HG02840 (cell line): ENCODE measurements at regions not wholly inside any gene's neighbourhood (a gene's known extent, or its start where the extent isn't known, plus 50 kb on each side); places are given as distances from the start of the nearest gene placed in this dataset.
"Not testable (repeated sequence)": the region's sequence is repeated elsewhere in the genome, so short reads cannot be mapped to it uniquely, and the experiment has no call there.

Experiments used
- ATAC-seq: cut with Tn5 transposase; IDR thresholded peaks from one replicate; pipeline ENCODE4 v1.9.1; 2021; ENCODE audit warnings: mild to moderate bottlenecking, moderate library complexity, moderate number of reproducible peaks; ENCODE audit not compliant: unreplicated experiment, low FRiP score

DNA sequence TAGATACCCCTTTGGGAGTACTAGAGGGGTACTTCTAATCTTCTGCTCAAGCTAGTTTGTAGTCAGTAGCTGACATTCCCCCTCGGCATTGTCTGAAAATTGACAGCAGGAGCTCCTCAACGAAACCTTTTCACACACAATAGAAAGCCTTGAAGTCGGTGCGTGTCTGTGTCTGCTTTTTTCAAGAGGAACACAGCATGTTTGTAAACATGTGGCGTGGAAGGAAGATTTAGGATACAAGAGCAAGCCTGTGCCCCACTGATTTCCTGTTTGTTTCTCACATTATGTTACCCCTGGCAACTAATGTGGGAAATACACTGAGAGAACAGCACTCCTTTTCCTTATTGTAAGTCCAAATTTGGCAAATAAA lies 252.6 kb downstream of the ANKRD50 start:
- no peak for ATAC-seq

DNA sequence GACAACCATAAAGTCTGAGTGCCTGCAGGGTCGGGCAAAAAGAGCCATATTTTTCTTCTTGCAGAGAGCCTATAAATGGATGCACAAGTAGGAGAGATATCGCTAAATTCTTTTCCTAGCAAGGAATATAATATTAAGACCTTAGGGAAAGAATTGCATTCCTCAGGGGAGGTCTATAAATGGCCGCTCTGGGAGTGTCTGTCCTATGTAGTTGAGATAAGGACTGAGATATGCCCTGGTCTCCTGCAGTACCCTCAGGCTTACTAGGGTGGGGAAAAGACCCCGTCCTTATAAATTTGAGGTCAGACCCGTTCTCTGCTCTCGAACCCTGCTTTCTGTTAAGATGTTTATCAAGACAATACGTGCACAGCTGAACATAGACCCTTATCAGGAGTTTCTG lies 250.9 kb downstream of the ANKRD50 start:
- ATAC-seq, result not testable (repeated sequence)

DNA sequence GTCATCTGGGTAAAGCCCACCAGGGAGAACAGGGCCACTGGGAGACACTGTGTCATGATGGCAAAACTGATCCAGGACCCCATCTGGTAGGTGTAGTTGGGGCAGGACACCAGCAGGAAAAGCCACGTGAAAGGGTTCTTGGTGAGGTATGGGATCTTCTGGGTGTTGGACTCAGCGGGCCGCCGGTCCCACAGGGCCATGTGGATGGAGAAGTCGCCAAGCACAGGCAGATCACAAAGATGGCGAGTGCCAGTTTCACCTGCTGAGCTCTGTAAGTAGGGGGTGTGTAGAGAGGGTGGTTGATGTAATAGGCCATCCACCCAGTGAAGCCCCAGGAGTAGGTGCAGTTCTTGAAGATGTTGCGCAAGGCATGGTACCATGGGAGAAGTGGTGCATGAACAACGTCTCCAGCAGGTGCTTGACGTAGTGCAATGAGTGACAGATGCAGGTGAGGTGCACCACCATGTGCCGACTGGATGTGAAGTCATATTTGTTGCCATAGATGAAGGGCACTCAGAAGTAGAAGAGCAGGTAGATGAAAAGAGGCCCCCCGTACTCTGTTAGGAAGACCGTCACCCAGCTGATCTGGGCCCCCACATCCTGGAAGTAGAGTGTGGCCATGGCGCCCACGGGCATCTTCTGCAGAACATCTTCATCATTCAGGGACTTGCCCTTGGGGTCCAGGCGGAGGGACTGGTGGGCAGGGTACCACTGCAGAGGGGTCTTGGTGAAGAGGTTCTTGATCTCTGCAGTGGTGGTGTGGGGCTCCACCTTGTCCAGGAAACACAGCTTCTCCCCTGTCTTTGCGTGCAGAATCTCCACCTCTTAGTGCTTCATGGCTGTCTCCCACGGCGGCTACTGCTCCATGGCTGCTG lies 249.3 kb downstream of the ANKRD50 start:
- no peak for ATAC-seq

DNA sequence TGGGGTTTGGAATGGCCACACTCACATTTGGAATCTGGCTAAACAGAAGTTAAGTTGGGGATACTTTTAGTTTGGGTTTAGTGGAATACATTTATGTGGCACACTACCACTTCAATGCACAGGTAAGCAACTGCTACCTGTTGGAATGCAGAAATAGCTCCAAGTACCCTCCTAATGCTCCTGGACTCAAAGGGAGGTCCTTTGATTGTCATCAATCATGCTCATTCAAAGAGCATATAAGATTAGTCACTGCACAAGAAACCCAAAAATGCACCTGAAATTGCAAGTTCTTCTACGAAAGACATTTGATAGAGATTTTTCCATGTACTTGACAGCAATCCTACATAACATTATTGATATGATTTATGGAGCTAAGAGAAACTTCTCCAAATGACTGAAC lies 247.7 kb downstream of the ANKRD50 start:
- ATAC-seq, result no peak

DNA sequence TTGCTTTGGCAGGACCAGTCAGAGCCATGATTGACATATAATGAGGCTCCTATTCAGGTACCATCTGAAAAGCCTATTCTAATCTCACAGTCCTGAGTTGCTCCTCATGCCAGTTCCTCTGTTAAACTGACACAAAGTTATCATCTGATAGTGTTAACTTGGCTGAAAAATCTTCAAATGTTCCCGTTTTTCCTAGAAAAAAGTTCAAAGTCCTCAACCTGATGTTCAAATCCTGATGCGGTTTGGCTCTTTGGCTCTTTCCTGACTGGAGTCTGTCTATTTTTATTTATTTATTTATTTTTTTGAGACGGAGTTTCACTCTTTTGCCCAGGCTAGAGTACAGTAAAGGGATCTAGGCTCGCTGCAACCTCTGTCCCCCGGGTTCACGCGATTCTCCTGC lies 244.2 kb downstream of the ANKRD50 start:
- ATAC-seq, result no peak

DNA sequence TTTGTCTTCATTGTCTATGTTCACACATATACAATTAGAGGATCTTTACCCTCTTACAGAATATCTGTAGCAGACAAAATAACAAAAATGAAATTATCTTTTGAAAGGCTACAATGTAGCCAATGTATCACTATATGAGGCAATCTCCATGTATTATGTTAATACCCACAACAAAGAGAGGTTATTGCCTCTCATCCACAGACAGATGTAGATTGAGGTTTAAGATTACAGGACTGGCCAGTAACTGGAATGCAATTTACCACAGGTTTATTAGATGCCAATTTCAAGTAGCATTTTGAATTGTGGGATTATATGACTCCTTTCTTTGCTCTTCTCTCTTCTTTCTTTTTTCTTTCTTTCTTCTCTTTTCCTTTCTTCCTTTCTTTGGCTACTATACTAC lies 242.6 kb downstream of the ANKRD50 start:
- ATAC-seq, result no peak

DNA sequence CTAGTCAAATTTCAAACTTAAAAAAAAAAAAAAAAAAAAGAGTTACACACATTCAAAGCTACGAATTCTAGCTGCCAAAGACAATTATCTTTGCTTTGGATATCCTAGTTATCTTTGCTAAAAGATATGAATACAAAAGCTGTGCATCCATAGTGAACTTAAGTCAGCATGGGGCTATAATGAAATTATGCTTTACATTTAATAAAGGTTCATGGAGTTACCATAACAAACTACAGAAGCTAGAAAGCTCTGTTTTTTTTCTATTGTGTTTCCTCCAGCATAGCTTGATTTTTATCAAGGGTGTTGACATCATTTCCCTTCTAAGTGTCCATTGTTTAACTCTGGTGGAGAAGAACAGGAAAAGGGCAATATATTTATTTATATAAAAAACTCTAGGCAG lies 234.1 kb downstream of the ANKRD50 start:
- no peak for ATAC-seq

DNA sequence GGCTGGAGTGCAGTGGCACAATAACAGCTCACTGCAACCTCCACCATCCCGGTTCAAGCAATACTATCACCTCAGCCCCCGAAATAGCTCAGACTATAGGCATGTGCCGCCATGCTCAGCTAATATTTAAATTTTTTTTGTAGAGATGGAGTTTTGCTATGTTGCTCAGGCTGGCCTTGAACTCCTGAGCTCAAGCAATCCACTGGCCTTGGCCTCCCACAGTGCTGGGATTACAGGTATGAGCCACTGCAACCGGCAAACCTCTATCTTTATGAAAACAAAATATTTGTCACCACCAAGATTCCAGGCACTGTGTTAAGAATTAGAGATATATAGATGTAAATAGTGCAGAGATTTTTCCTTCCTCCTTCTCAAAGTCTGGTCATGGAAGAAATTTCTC lies 232.5 kb downstream of the ANKRD50 start:
- no peak for ATAC-seq

DNA sequence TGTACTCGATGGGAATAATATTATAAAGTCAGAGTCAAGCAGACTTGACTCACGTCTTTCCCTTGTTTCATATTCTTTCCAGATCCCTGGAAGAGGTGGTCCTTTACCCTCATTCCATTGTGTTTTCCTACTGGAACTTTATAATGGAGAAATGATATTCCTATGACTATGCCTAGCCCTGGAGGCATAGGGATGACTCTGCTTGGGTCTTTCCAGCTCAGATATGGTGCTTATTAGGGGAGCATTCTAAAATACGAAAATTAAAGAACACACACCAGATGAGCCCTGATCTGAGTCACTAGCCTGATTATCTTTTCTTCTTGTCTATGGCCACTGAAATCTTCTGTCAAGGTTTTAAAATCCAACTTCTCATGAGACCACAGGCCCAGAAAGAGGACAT lies 231.4 kb downstream of the ANKRD50 start:
- no peak for ATAC-seq

DNA sequence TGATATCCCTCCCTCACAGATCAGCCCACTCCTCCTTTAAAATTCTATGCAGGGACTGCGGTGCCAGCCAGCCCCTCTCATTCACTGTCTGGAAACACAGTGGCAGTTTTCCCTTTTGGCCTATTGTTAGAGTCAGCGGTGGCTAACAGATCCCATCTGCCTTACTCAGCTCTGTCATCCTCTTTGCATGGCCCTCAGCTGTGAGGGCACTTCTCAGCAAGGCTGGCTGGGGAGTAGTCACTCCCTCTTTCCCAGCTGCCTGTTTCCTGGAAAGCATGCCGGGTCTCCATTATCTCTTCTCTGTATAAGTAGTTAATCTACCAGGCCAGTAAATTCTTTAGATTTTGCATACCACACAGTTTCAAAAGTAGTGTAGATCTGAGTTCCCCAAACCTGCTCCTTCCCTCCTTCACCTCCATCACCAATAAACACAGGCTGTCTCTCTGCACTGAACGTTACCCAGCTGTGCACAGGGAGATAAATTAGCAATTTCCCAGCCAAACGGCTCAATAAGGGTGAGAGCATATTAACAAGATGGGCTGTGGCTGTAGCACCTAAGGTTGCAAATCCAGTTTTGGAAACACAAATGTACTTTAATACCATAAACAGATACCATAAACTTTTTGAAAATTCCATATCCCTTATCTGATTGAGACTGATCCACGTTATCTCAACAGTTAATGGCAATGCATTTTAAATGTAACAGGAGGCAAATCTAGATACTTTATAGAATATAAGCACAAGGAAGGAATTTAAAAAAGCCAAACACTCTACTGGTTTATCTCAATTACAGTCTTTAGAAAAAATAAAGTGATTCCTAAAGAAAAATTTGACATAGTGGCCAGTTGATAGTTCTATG lies 229.3 kb downstream of the ANKRD50 start:
- no peak for ATAC-seq

DNA sequence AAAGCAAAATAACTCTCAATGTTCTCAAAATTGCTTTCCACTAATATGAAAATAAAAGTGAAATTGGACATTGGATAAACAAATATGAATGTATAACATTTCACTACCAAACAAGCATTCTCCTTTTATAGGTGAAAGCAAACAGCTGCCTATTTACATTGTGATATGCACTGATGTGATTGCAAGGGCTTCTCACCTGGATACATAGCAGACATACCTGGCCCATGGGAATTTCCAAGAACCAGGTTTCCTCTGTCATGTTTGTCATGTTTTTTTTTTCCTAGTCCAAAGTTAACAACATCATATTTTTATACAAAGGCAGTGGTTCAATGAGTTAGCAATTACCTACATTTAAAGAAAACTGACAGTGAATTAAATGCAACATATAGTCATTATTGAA lies 228.5 kb downstream of the ANKRD50 start:
- ATAC-seq, result no peak

DNA sequence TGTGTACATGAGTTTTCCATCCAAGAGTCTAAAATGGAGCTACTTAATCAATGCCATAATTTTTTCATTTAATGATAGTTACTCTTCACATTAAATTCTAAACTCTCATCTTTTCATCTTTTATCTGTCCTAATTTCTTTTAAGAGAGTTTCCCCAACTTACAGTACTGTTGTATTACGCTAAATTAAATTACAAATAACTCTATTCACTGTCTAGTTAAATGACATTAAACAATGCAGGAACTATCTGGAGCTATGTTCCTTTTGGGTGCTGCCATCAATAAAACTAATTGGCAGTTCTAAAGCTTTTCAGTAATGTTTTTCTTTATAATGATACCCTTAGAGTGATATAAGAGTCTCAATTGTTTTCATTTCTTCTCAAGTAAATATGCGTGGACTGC lies 227.6 kb downstream of the ANKRD50 start:
- ATAC-seq, result no peak

DNA sequence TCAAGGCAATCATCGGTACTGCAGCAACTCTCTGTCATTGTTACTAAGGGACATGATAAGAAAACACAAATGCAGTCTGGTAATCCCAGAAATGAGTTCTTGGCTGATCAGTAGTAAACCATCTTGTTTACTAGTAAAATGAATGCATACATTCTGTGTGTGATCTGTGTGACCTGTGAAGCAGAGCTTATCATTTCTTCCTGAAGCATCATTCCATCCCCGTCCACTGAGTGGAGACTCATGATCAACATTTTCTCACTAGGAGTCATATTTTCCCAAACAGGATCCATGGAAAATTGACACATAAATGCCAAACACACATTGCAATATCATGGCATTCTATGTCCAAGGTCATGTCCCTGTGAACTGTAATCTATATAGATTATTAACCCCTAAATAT lies 226.1 kb downstream of the ANKRD50 start:
- ATAC-seq, result no peak

DNA sequence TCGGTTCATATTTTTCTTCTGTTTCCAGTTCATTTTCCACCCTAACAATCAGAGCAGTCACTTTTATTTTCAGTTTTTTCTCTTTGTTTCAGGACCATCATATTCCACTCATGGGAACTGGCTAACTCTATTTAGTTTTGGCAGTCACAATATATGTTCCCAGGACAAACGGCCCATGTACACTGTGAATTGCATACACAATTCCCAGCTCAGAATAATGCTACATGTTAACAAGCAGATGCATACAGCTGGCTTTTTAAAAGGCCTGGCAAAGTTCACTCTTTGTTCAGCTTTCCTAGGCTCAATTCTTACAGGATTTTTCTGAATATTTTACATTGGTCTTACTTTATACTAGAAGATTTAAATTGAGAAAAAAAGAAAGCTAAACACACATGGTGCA lies 224.9 kb downstream of the ANKRD50 start:
- no peak for ATAC-seq

DNA sequence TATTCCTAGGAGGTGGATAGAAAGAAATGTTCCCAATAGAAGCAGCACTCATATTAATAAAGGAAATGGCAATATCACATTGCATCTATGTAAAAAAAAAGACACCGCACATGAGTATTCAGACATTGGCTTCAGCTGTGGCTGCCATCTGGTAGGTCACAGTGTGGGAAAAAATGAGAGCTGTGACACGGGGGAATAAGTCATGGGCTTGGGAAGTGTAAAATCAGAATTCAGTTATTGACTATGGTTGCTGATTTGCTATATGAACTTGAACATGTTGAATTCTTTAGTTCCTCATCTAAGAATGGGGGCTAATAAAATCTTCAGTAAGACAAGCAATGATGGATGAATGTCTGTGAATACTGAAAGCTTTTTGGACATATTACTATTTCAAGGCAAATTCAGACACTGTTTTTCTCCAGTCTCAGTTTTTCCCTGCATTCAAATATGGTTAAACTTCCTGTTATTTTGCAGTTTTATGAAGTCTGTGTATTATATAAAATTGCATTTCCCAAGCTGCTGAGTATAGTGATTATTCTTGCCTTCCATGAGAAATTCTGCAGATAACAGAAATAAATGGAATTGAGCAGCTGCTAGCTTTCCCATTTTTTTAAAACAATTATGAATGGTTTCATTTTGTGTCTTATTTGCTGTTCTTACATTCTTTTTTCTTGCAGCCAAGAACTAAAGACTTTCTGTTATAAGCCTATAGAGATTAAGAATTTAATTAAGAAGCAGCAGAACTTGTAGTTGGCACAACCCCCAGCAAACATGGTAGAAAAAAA lies 221.0 kb downstream of the ANKRD50 start:
- ATAC-seq, result no peak

DNA sequence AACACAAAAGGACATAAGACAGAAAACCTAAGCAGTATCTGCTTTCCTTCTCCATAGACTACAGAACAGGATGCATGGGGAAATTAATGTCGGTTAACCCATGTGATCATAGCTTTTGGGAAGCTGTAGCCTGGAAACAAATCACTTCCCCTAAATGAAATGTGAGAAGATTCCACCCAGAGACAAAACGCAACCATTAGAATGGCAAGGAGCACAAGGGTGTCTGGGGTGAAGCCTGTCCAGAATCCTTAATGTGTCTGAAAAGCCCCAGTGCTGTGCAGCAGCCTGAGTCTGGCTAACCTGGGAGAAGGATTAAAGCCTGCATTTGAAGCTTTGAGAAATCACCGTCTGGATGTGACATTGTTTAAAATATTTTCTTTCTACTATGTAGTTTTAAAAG lies 213.3 kb downstream of the ANKRD50 start:
- no peak for ATAC-seq

DNA sequence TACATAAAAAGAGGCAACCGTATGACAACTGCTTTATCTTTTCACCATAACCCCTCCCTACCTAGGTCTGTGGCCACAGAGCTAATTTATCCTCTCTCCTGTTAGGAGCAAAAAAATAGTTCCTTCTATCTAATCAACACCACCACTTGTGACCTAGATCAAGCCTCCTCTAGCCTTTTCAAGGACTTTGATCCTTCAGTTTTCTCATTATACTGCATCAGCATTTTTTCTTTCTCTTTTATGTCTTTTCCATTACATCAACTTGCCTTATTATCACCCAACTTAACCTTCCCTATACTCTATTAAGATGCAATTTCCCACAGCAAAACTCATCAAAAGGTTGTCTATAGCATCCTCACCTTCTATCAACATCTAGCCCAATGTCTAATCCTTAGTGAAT lies 211.0 kb downstream of the ANKRD50 start:
- no peak for ATAC-seq

DNA sequence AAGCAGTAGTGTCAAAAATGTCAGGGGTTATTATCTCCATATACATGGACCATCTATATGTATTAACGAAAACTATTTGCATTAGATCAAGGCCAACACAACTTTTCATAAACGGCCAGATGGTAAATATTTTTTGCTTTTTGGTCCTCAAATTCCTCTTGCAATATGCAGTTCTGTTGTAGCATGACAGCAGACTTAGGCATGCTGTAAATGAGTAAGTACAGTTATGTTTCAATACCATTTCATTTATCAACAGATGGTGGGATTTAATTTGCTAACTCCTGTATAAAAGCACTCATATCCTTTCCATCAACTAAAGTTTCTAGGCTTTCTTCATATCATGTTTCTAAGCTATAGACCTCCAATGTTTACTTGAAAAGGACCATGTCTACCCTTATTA lies 208.1 kb downstream of the ANKRD50 start:
- ATAC-seq, result no peak

DNA sequence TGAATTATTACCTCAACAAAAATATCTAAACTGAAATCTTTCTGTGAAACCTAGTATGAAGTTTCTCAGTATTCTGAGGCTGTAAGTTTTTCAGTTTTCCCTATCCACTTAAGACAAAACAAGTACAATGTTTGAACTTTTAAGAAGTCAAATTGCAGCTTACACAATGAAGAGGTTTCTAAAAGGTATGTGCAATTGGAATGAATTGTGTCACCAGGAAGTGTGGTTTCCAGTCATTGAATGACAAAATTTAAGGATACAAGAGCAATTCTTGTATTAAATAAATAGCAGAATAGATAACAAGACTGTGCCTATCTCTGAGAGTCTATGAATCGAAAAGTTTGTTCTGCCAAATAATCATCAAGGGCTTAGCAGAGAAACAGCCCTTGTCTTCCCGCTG lies 207.3 kb downstream of the ANKRD50 start:
- no peak for ATAC-seq

DNA sequence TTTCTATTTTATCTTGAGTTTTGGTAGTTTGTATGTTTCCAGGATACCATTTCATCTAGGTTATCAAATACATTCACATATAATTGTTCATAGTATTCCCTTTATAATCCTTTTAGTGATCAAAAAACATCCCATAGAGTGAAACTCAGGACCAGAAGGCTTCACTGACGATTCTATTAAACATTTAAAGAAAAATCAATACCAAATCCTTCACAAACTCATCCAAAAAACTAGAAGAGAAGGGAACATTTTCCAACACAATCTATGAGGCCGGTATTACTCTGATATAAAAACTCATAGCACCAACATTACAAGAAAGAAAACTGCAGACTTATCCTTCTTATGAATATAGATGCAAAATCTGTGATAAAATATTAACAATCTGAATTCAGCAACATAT lies 203.4 kb downstream of the ANKRD50 start:
- ATAC-seq, result no peak

DNA sequence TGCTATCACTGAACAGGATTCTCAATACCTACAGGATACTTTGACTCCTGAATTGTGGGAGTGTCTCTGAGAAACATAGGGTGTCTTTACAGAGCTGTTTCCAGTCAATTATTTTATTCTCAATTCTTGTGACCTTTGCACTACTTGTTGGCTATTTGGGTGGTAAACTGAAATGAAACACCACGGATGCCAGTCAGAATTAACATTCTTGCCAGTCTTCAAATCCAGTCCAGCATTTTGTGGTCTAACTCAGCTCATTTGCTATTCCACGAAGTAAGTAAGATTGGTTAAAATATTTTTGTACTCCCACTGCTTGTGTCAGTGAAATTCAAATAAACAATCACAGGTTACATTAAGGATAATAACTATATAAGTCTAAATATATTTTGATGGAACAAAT lies 197.9 kb downstream of the ANKRD50 start:
- no peak for ATAC-seq
